ENCODE measurements at regions not wholly inside any gene's neighbourhood (a gene's known extent, or its start where the extent isn't known, plus 50 kb on each side); places are given as distances from the start of the nearest gene placed in this dataset.

DNA sequence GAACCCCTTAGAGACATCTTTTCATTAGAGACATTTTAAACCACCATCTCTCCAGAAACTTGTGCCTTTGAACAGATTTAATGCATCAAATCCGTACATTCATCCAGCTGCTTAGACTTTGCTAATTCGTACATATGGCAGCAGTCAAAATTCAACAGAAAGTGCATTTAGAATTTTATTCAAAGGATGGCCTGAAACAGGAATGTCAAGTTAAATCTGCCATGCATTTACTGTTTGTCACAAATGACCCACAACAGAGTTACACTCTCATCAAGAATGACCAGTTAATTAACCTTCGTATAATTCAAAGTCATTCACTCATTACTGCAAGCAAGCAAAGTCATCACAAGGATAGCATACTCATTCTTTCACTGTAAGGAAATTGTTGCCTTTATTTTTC is 284.3 kb downstream of the SLC7A11 start:
- no peak for TF ChIP-seq RELA (CRISPR knock-in tag; IDR thresholded peaks at IDR 0.05; ENCODE audit: borderline replicate concordance)
- no peak for TF ChIP-seq NR3C1 (CRISPR knock-in tag; conservative IDR thresholded peaks at IDR 0.05; ENCODE audit: low read depth)
- no peak for TF ChIP-seq FOXP1 (CRISPR knock-in tag; IDR thresholded peaks at IDR 0.05; ENCODE audit: borderline replicate concordance)
- TF ChIP-seq ZNF423 (CRISPR knock-in tag; IDR thresholded peaks at IDR 0.05), result no peak
- no peak for TF ChIP-seq NFATC4 (CRISPR knock-in tag; IDR thresholded peaks at IDR 0.05)
- TF ChIP-seq TEAD1 (CRISPR knock-in tag; IDR thresholded peaks at IDR 0.05), result no peak
- TF ChIP-seq OVOL2 (CRISPR knock-in tag; IDR thresholded peaks at IDR 0.05; ENCODE audit: borderline replicate concordance), result no peak
- TF ChIP-seq NR1H2 (CRISPR knock-in tag; IDR thresholded peaks at IDR 0.05), result no peak
- TF ChIP-seq NR2C2 (CRISPR knock-in tag; IDR thresholded peaks at IDR 0.05), result no peak
- TF ChIP-seq GTF2I (CRISPR knock-in tag; conservative IDR thresholded peaks at IDR 0.05), result no peak
- TF ChIP-seq, protein P1, sequence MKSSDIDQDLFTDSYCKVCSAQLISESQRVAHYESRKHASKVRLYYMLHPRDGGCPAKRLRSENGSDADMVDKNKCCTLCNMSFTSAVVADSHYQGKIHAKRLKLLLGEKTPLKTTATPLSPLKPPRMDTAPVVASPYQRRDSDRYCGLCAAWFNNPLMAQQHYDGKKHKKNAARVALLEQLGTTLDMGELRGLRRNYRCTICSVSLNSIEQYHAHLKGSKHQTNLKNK (CRISPR knock-in tag; IDR thresholded peaks at IDR 0.05), result no peak
- TF ChIP-seq ESRRA (CRISPR knock-in tag; IDR thresholded peaks at IDR 0.05; ENCODE audit: borderline replicate concordance), result no peak
- no peak for TF ChIP-seq ELF4 (CRISPR knock-in tag; IDR thresholded peaks at IDR 0.05; ENCODE audit: low read depth)
- TF ChIP-seq MLX (CRISPR knock-in tag; IDR thresholded peaks at IDR 0.05), result no peak
- no peak for TF ChIP-seq SMAD3 (CRISPR knock-in tag; IDR thresholded peaks at IDR 0.05; ENCODE audit: borderline replicate concordance)
- TF ChIP-seq CDX4 (CRISPR knock-in tag; IDR thresholded peaks at IDR 0.05; ENCODE audit: borderline replicate concordance), result no peak
- TF ChIP-seq, protein P2, sequence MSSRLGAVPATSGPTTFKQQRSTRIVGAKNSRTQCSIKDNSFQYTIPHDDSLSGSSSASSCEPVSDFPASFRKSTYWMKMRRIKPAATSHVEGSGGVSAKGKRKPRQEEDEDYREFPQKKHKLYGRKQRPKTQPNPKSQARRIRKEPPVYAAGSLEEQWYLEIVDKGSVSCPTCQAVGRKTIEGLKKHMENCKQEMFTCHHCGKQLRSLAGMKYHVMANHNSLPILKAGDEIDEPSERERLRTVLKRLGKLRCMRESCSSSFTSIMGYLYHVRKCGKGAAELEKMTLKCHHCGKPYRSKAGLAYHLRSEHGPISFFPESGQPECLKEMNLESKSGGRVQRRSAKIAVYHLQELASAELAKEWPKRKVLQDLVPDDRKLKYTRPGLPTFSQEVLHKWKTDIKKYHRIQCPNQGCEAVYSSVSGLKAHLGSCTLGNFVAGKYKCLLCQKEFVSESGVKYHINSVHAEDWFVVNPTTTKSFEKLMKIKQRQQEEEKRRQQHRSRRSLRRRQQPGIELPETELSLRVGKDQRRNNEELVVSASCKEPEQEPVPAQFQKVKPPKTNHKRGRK (CRISPR knock-in tag; IDR thresholded peaks at IDR 0.05; ENCODE audit: borderline replicate concordance), result no peak
- TF ChIP-seq IRF2 (CRISPR knock-in tag; IDR thresholded peaks at IDR 0.05; ENCODE audit: borderline replicate concordance, low read depth), result no peak
- no peak for TF ChIP-seq ZBTB21 (CRISPR knock-in tag; IDR thresholded peaks at IDR 0.05; ENCODE audit: borderline replicate concordance)
- TF ChIP-seq GRHL2 (CRISPR knock-in tag; IDR thresholded peaks at IDR 0.05; ENCODE audit: insufficient replicate concordance, severe bottlenecking), result no peak
- ChIA-PET CTCF (no interaction called here), POLR2A (no interaction called here)
- H3K27me3 Mint-ChIP-seq (ENCODE audit: low read depth), result no peaks in the 10 kb centered on the region
- H3K27ac Mint-ChIP-seq, result no peak overlapping the region
- H3K9me3 Mint-ChIP-seq, result no peaks in the 10 kb centered on the region
- no peaks in the 10 kb centered on the region for H3K4me1 Mint-ChIP-seq
- no peak for DNase-seq (ENCODE audit: low spot score)
- no peak for ATAC-seq
- H3K36me3 Mint-ChIP-seq, result no peaks in the 10 kb centered on the region
- no peak overlapping the region for H3K4me3 Mint-ChIP-seq

- ChIA-PET CTCF (no interaction called here), POLR2A (no interaction called here)
- Mint-ChIP-seq H3K36me3 (no peaks in the 10 kb centered on the region), H3K9me3 (no peaks in the 10 kb centered on the region), H3K27ac (no peak overlapping the region), H3K27me3 (ENCODE audit: low read depth) (no peaks in the 10 kb centered on the region), H3K4me3 (no peak overlapping the region), H3K4me1 (no peaks in the 10 kb centered on the region)
- DNase-seq (ENCODE audit: low spot score) (no peak), ATAC-seq (no peak)
- TF ChIP-seq ATF1 (CRISPR knock-in tag; IDR thresholded peaks at IDR 0.05), result no peak
- TF ChIP-seq AFF4 (CRISPR knock-in tag; IDR thresholded peaks at IDR 0.05; ENCODE audit: borderline replicate concordance), result no peak
- TF ChIP-seq, protein P2 (CRISPR knock-in tag; IDR thresholded peaks at IDR 0.05; ENCODE audit: borderline replicate concordance), result no peak
Measured at GRCh38 chr4:137956256-137956655, 285.9 kb downstream of the SLC7A11 start.
